ENCODE measurements at regions not wholly inside any gene's neighbourhood (a gene's known extent, or its start where the extent isn't known, plus 50 kb on each side); places are given as distances from the start of the nearest gene placed in this dataset.

DNA sequence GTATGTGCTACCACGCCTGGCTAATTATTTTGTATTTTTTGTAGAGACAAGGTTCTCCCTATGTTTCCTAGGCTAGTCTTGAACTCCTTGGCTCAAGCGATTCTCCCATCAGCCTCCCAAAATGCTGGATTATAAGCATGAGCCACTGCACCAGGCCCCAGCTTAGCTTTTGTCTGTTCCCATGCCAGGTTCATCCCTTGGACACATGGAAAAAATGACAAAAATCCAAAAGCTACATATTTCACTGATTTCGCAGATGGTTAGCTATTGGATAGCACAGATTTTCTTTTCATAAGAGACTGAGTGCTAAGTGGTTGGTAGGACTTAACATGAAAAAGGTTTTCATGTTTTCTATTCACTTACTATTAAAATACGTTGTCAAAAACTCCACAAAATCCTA, 286.6 kb upstream of the KITLG start:
- no peak for ATAC-seq
- Histone ChIP-seq H3K9ac (ENCODE audit: low read length) (no peak overlapping the region), H3K4me2 (ENCODE audit: low read length) (no peak overlapping the region), H3K27ac (ENCODE audit: low read length) (no peak overlapping the region), H4K20me1 (ENCODE audit: low read length) (no peaks in the 10 kb centered on the region), H3K4me1 (ENCODE audit: insufficient read depth, low read length) (no peaks in the 10 kb centered on the region), H3K9me3 (ENCODE audit: low read length) (no peaks in the 10 kb centered on the region), H3K9me2 (replicated peaks; ENCODE audit: low read length) (no peaks in the 10 kb centered on the region), H3F3A (ENCODE audit: low read length, unreplicated experiment) (no peaks in the 10 kb centered on the region), H2AFZ (ENCODE audit: low read length) (no peak overlapping the region), H3K27me3 (ENCODE audit: low read length) (no peaks in the 10 kb centered on the region), H3K79me2 (ENCODE audit: low read length) (no peaks in the 10 kb centered on the region), H3K36me3 (ENCODE audit: low read depth, low read length) (no peaks in the 10 kb centered on the region), H3K4me3 (ENCODE audit: low read length) (no peak overlapping the region)
- ChIA-PET POLR2A (ENCODE audit: unreplicated experiment) (no interaction called here), CTCF (interaction anchor here (0.7 kb wide), 1 partner anchor 127 kb away, joined by 3 read pairs; no protein-coding TSS in a partner anchor)
- no TSS peak for BruUV-seq (replicated peaks)
- TF ChIP-seq EZH2 (IDR thresholded peaks at IDR 0.05; ENCODE audit: low read length, unreplicated experiment) (no peak), EZH2phosphoT487 (IDR thresholded peaks at IDR 0.05; ENCODE audit: borderline replicate concordance, low read length) (no peak)
- TF ChIP-seq, protein P1, sequence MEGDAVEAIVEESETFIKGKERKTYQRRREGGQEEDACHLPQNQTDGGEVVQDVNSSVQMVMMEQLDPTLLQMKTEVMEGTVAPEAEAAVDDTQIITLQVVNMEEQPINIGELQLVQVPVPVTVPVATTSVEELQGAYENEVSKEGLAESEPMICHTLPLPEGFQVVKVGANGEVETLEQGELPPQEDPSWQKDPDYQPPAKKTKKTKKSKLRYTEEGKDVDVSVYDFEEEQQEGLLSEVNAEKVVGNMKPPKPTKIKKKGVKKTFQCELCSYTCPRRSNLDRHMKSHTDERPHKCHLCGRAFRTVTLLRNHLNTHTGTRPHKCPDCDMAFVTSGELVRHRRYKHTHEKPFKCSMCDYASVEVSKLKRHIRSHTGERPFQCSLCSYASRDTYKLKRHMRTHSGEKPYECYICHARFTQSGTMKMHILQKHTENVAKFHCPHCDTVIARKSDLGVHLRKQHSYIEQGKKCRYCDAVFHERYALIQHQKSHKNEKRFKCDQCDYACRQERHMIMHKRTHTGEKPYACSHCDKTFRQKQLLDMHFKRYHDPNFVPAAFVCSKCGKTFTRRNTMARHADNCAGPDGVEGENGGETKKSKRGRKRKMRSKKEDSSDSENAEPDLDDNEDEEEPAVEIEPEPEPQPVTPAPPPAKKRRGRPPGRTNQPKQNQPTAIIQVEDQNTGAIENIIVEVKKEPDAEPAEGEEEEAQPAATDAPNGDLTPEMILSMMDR (conservative IDR thresholded peaks at IDR 0.05; ENCODE audit: low read depth, low read length) = no peak
- intact Hi-C loops (cut with micrococcal nuclease) = no loop called here
- no peak for DNase-seq

DNA sequence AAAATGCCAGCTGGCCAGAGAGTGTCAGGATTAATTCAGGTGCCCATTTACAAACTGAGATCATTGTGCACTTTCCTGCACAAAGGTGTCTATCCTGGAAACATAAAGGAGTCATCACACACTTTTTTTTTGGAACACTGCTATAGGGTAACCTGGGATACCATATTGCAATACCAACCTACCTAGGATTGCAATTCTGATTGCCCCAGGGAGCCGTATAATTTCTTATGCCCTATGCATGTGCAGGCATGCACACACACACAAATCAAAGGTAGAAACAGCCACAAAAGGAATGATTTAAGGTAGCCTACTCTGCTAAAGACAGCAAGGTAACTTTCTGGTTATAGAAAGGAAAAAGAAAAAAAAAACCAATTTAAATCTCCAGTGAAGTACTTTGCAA, 285.3 kb upstream of the KITLG start:
- Histone ChIP-seq H3K27me3 (ENCODE audit: low read length) (no peaks in the 10 kb centered on the region), H3K79me2 (ENCODE audit: low read length) (no peaks in the 10 kb centered on the region), H3K36me3 (ENCODE audit: low read depth, low read length) (no peaks in the 10 kb centered on the region), H3K9me3 (ENCODE audit: low read length) (no peaks in the 10 kb centered on the region), H3K9me2 (replicated peaks; ENCODE audit: low read length) (no peaks in the 10 kb centered on the region), H4K20me1 (ENCODE audit: low read length) (no peaks in the 10 kb centered on the region), H3K4me2 (ENCODE audit: low read length) (no peak overlapping the region), H3K9ac (ENCODE audit: low read length) (no peak overlapping the region), H3K4me3 (ENCODE audit: low read length) (no peak overlapping the region), H3K4me1 (ENCODE audit: insufficient read depth, low read length) (no peaks in the 10 kb centered on the region), H2AFZ (ENCODE audit: low read length) (no peak overlapping the region), H3K27ac (ENCODE audit: low read length) (no peak overlapping the region), H3F3A (ENCODE audit: low read length, unreplicated experiment) (no peaks in the 10 kb centered on the region)
- ChIA-PET POLR2A (ENCODE audit: unreplicated experiment) (no interaction called here), CTCF (no interaction called here)
- DNase-seq (no peak), ATAC-seq (no peak)
- BruUV-seq (replicated peaks) = no TSS peak
- intact Hi-C loops (cut with micrococcal nuclease) = no loop called here
- TF ChIP-seq EZH2 (IDR thresholded peaks at IDR 0.05; ENCODE audit: low read length, unreplicated experiment) (no peak), EZH2phosphoT487 (IDR thresholded peaks at IDR 0.05; ENCODE audit: borderline replicate concordance, low read length) (no peak)
- TF ChIP-seq, protein P1 (conservative IDR thresholded peaks at IDR 0.05; ENCODE audit: low read depth, low read length) = no peak

DNA sequence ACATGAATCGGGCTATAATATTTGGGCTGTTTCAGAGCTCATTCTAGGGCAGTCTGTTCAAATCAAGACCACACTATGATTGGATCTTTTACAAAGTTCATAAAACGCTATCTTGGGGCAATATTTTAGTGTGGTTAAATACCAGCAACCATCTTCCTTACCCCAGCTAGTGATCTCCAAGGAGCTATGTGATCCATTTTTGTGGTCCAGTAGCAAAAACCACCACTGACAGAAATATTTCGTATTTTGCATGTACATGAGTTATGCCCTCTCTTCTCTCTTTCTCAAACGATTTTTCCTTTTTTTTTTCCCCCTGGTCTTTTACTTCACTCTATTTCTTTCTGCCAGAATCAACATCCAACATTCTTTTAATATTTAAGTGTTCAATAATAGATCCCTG, 280.6 kb upstream of the KITLG start:
- ATAC-seq = no peak

More for the DNA sequence above, 280.6 kb upstream of the KITLG start:
- H3K9ac ChIP-seq (ENCODE audit: low read length) = no peak overlapping the region
- H3K4me3 ChIP-seq (ENCODE audit: low read length) = no peak overlapping the region
- H3F3A ChIP-seq (ENCODE audit: low read length, unreplicated experiment) = no peaks in the 10 kb centered on the region
- CTCF ChIA-PET = no interaction called here
- no TSS peak for BruUV-seq (replicated peaks)
- POLR2A ChIA-PET (ENCODE audit: unreplicated experiment) = no interaction called here
- H2AFZ ChIP-seq (ENCODE audit: low read length) = no peak overlapping the region
- no peaks in the 10 kb centered on the region for H3K4me1 ChIP-seq (ENCODE audit: insufficient read depth, low read length)
- intact Hi-C loops (cut with micrococcal nuclease) = no loop called here
- no peak overlapping the region for H3K27ac ChIP-seq (ENCODE audit: low read length)
- H3K27me3 ChIP-seq (ENCODE audit: low read length) = no peaks in the 10 kb centered on the region
- H3K9me2 ChIP-seq (replicated peaks; ENCODE audit: low read length) = no peaks in the 10 kb centered on the region
- H3K36me3 ChIP-seq (ENCODE audit: low read depth, low read length) = no peaks in the 10 kb centered on the region
- no peaks in the 10 kb centered on the region for H3K79me2 ChIP-seq (ENCODE audit: low read length)
- no peak for DNase-seq
- H4K20me1 ChIP-seq (ENCODE audit: low read length) = no peaks in the 10 kb centered on the region
- no peaks in the 10 kb centered on the region for H3K9me3 ChIP-seq (ENCODE audit: low read length)
- TF ChIP-seq, protein P1 (conservative IDR thresholded peaks at IDR 0.05; ENCODE audit: low read depth, low read length) = no peak
- TF ChIP-seq EZH2phosphoT487 (IDR thresholded peaks at IDR 0.05; ENCODE audit: borderline replicate concordance, low read length) (no peak), EZH2 (IDR thresholded peaks at IDR 0.05; ENCODE audit: low read length, unreplicated experiment) (no peak)
- no peak overlapping the region for H3K4me2 ChIP-seq (ENCODE audit: low read length)
